H1 (cell line): ENCODE measurements at regions not wholly inside any gene's neighbourhood (a gene's known extent, or its start where the extent isn't known, plus 50 kb on each side); places are given as distances from the start of the nearest gene placed in this dataset.

ENCODE experiments used
- EGR1 ChIP-seq: IDR thresholded peaks from 2 replicates; pipeline ENCODE4 v1.6.1; 2011; ENCODE audit warnings: low read depth, low read length, borderline replicate concordance
- EP300 ChIP-seq, 2 experiments: IDR thresholded peaks; 1 replicate in 1 of 2; 2 replicates in 1 of 2; pipeline ENCODE4 v1.6.1; 2011 to 2012; ENCODE audit warnings: low read depth in 2 of 2, low read length in 2 of 2, mild to moderate bottlenecking in 2 of 2, borderline replicate concordance in 1 of 2, inconsistent platforms in 1 of 2, moderate library complexity in 1 of 2
- EZH2 ChIP-seq: fragments of 200-600 bp; sonication (generic); IDR thresholded peaks from 2 replicates; pipeline ENCODE4 v1.7.1; 2012; ENCODE audit warnings: low read depth, mild to moderate bottlenecking, moderate library complexity, low read length, inconsistent platforms; ENCODE audit not compliant: severe bottlenecking
- POLR2A ChIP-seq, 2 experiments: IDR thresholded peaks; 1 replicate in 1 of 2; 2 replicates in 1 of 2; pipeline ENCODE4 v1.6.1; 2011; ENCODE audit warnings: low read depth in 2 of 2, low read length in 2 of 2, mild to moderate bottlenecking in 2 of 2; ENCODE audit errors: control extremely low read depth in 1 of 2
- RXRA ChIP-seq: IDR thresholded peaks from 2 replicates; pipeline ENCODE4 v1.6.1; 2011; ENCODE audit warnings: low read depth, mild to moderate bottlenecking, low read length, moderate library complexity; ENCODE audit not compliant: insufficient read depth
- YY1 ChIP-seq: IDR thresholded peaks from 2 replicates; pipeline ENCODE4 v1.6.1; 2011; ENCODE audit warnings: low read depth, mild to moderate bottlenecking, low read length
- TF ChIP-seq, protein P1 (sequence below): IDR thresholded peaks from 2 replicates; pipeline ENCODE4 v1.6.1; 2012; ENCODE audit warnings: low read length, inconsistent platforms
- TF ChIP-seq, protein P2 (sequence below), 3 experiments: IDR thresholded peaks; 1 replicate in 2 of 3; 2 replicates in 1 of 3; pipeline versions ENCODE4 v1.5.1 to v1.6.1; 2011; ENCODE audit warnings: low read length in 3 of 3, mild to moderate bottlenecking in 3 of 3, inconsistent platforms in 2 of 3, low read depth in 1 of 3, moderate library complexity in 1 of 3; ENCODE audit not compliant: insufficient read depth in 1 of 3; ENCODE audit errors: control extremely low read depth in 1 of 3
- TF ChIP-seq, protein P3 (sequence below): IDR thresholded peaks from 2 replicates; pipeline ENCODE4 v1.6.1; 2012; ENCODE audit warnings: inconsistent platforms

DNA sequence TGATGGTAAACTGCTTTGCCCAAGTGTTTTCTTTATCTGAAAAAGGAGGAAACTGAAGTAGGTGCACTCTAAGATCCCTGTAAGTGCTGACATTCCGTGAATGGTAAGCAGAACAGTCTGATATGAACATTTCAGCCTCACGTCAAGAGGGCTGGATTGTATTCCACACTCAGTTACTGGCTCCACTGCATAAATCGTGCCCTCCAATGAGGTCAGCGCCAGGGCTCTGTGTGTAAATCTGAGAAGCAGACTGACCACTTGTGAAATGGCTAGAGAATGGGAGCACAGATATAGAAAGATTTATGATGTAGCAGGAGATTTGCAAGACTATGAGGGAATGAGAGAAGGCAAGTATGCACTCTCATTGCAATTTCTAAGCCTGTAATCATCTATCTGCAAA lies 153.0 kb downstream of the ICOS start:
- TF ChIP-seq EZH2 (no peak), EGR1 (no peak), POLR2A (IDR thresholded peaks at IDR 0.05; ENCODE audit: control extremely low read depth in 1 of 2, low read depth in 2 of 2, low read length in 2 of 2) (no peak), RXRA (no peak), EP300 (IDR thresholded peaks at IDR 0.05; ENCODE audit: borderline replicate concordance in 1 of 2, low read depth in 2 of 2, low read length in 2 of 2) (no peak), YY1 (no peak)
- TF ChIP-seq, protein P1, sequence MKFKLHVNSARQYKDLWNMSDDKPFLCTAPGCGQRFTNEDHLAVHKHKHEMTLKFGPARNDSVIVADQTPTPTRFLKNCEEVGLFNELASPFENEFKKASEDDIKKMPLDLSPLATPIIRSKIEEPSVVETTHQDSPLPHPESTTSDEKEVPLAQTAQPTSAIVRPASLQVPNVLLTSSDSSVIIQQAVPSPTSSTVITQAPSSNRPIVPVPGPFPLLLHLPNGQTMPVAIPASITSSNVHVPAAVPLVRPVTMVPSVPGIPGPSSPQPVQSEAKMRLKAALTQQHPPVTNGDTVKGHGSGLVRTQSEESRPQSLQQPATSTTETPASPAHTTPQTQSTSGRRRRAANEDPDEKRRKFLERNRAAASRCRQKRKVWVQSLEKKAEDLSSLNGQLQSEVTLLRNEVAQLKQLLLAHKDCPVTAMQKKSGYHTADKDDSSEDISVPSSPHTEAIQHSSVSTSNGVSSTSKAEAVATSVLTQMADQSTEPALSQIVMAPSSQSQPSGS, result no peak
- TF ChIP-seq, protein P2, sequence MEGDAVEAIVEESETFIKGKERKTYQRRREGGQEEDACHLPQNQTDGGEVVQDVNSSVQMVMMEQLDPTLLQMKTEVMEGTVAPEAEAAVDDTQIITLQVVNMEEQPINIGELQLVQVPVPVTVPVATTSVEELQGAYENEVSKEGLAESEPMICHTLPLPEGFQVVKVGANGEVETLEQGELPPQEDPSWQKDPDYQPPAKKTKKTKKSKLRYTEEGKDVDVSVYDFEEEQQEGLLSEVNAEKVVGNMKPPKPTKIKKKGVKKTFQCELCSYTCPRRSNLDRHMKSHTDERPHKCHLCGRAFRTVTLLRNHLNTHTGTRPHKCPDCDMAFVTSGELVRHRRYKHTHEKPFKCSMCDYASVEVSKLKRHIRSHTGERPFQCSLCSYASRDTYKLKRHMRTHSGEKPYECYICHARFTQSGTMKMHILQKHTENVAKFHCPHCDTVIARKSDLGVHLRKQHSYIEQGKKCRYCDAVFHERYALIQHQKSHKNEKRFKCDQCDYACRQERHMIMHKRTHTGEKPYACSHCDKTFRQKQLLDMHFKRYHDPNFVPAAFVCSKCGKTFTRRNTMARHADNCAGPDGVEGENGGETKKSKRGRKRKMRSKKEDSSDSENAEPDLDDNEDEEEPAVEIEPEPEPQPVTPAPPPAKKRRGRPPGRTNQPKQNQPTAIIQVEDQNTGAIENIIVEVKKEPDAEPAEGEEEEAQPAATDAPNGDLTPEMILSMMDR (IDR thresholded peaks at IDR 0.05; ENCODE audit: control extremely low read depth in 1 of 3, insufficient read depth in 1 of 3, low read depth in 1 of 3, low read length in 3 of 3), result no peak
- TF ChIP-seq, protein P3, sequence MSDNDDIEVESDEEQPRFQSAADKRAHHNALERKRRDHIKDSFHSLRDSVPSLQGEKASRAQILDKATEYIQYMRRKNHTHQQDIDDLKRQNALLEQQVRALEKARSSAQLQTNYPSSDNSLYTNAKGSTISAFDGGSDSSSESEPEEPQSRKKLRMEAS, result no peak
